Astrocyte (in vitro differentiated cells and primary cell): ENCODE measurements at regions not wholly inside any gene's neighbourhood (a gene's known extent, or its start where the extent isn't known, plus 50 kb on each side); places are given as distances from the start of the nearest gene placed in this dataset.

Experiments
- CTCF ChIP-seq: IDR thresholded peaks from 2 replicates; pipeline ENCODE4 v1.5.1; 2011; ENCODE audit warnings: low read depth, mild to moderate bottlenecking, inconsistent platforms, low read length, moderate library complexity; ENCODE audit not compliant: insufficient read depth
- EZH2 ChIP-seq: IDR thresholded peaks from 2 replicates; pipeline ENCODE4 v1.6.1; 2012; ENCODE audit warnings: mild to moderate bottlenecking, low read length, inconsistent platforms; ENCODE audit not compliant: insufficient read depth

GRCh38 chr14:42854061-42854460 lies 1247.4 kb downstream of the LRFN5 start:
- no peak for TF ChIP-seq CTCF
- TF ChIP-seq EZH2, result no peak
